ENCODE measurements at regions not wholly inside any gene's neighbourhood (a gene's known extent, or its start where the extent isn't known, plus 50 kb on each side); places are given as distances from the start of the nearest gene placed in this dataset.

GRCh38 chr2:176558574-176559140 lies 289.4 kb downstream of the MTX2 start:
- Histone ChIP-seq H3K9me3 (ENCODE audit: control insufficient read depth, low read length) (no peaks in the 10 kb centered on the region), H3K4me1 (ENCODE audit: control insufficient read depth, insufficient read depth, low read length) (peaks cover 8% of the 10 kb centered on the region), H3K4me3 (ENCODE audit: low read length) (no peak overlapping the region), H3K27me3 (ENCODE audit: control insufficient read depth, insufficient read depth, low read length) (peaks cover 13% of the 10 kb centered on the region), H3K9ac (ENCODE audit: low read length) (no peak overlapping the region), H3K36me3 (ENCODE audit: control insufficient read depth, insufficient read depth, low read length) (no peaks in the 10 kb centered on the region)

GRCh38 chr2:176560296-176560695 lies 291.1 kb downstream of the MTX2 start:
- H3K4me3 ChIP-seq (ENCODE audit: low read length), result no peak overlapping the region
- peaks cover 14% of the 10 kb centered on the region for H3K27me3 ChIP-seq (ENCODE audit: control insufficient read depth, insufficient read depth, low read length)
- H3K36me3 ChIP-seq (ENCODE audit: control insufficient read depth, insufficient read depth, low read length), result no peaks in the 10 kb centered on the region
- no peak overlapping the region for H3K9ac ChIP-seq (ENCODE audit: low read length)
- no peaks in the 10 kb centered on the region for H3K4me1 ChIP-seq (ENCODE audit: control insufficient read depth, insufficient read depth, low read length)
- H3K9me3 ChIP-seq (ENCODE audit: control insufficient read depth, low read length), result no peaks in the 10 kb centered on the region

- Histone ChIP-seq H3K9ac (ENCODE audit: low read length) (no peak overlapping the region), H3K9me3 (ENCODE audit: control insufficient read depth, low read length) (no peaks in the 10 kb centered on the region), H3K27me3 (ENCODE audit: control insufficient read depth, insufficient read depth, low read length) (peaks cover 8% of the 10 kb centered on the region)
These were observed 292.5 kb downstream of the MTX2 start for GRCh38 chr2:176561706-176562105.

GRCh38 chr2:176562359-176563078 lies 293.3 kb downstream of the MTX2 start:
- Histone ChIP-seq H3K9ac (ENCODE audit: low read length) (no peak overlapping the region), H3K9me3 (ENCODE audit: control insufficient read depth, low read length) (no peaks in the 10 kb centered on the region), H3K4me3 (ENCODE audit: low read length) (no peak overlapping the region), H3K27me3 (ENCODE audit: control insufficient read depth, insufficient read depth, low read length) (peaks cover 5% of the 10 kb centered on the region), H3K4me1 (ENCODE audit: control insufficient read depth, insufficient read depth, low read length) (no peaks in the 10 kb centered on the region), H3K36me3 (ENCODE audit: control insufficient read depth, insufficient read depth, low read length) (no peaks in the 10 kb centered on the region)

More at GRCh38 chr2:176561706-176562105, 292.5 kb downstream of the MTX2 start:
- H3K36me3 ChIP-seq (ENCODE audit: control insufficient read depth, insufficient read depth, low read length), result no peaks in the 10 kb centered on the region
- no peaks in the 10 kb centered on the region for H3K4me1 ChIP-seq (ENCODE audit: control insufficient read depth, insufficient read depth, low read length)
- H3K4me3 ChIP-seq (ENCODE audit: low read length), result no peak overlapping the region

- Histone ChIP-seq H3K9ac (ENCODE audit: low read length) (no peak overlapping the region), H3K4me1 (ENCODE audit: control insufficient read depth, insufficient read depth, low read length) (no peaks in the 10 kb centered on the region), H3K9me3 (ENCODE audit: control insufficient read depth, low read length) (no peaks in the 10 kb centered on the region), H3K4me3 (ENCODE audit: low read length) (no peak overlapping the region), H3K36me3 (ENCODE audit: control insufficient read depth, insufficient read depth, low read length) (no peaks in the 10 kb centered on the region), H3K27me3 (ENCODE audit: control insufficient read depth, insufficient read depth, low read length) (peaks cover 5% of the 10 kb centered on the region)
These were observed 296.5 kb downstream of the MTX2 start for GRCh38 chr2:176565641-176566323.

- Histone ChIP-seq H3K36me3 (ENCODE audit: control insufficient read depth, insufficient read depth, low read length) (no peaks in the 10 kb centered on the region), H3K4me1 (ENCODE audit: control insufficient read depth, insufficient read depth, low read length) (no peaks in the 10 kb centered on the region), H3K27me3 (ENCODE audit: control insufficient read depth, insufficient read depth, low read length) (peaks cover 5% of the 10 kb centered on the region), H3K9me3 (ENCODE audit: control insufficient read depth, low read length) (no peaks in the 10 kb centered on the region), H3K4me3 (ENCODE audit: low read length) (no peak overlapping the region), H3K9ac (ENCODE audit: low read length) (no peak overlapping the region)
These were observed 297.3 kb downstream of the MTX2 start for GRCh38 chr2:176566496-176566895.

GRCh38 chr2:176566961-176567360 lies 297.7 kb downstream of the MTX2 start:
- Histone ChIP-seq H3K27me3 (ENCODE audit: control insufficient read depth, insufficient read depth, low read length) (peaks cover 5% of the 10 kb centered on the region), H3K9me3 (ENCODE audit: control insufficient read depth, low read length) (no peaks in the 10 kb centered on the region), H3K9ac (ENCODE audit: low read length) (no peak overlapping the region), H3K36me3 (ENCODE audit: control insufficient read depth, insufficient read depth, low read length) (no peaks in the 10 kb centered on the region), H3K4me3 (ENCODE audit: low read length) (no peak overlapping the region), H3K4me1 (ENCODE audit: control insufficient read depth, insufficient read depth, low read length) (no peaks in the 10 kb centered on the region)

GRCh38 chr2:176567361-176567760 lies 298.1 kb downstream of the MTX2 start:
- no peak overlapping the region for H3K9ac ChIP-seq (ENCODE audit: low read length)
- no peaks in the 10 kb centered on the region for H3K36me3 ChIP-seq (ENCODE audit: control insufficient read depth, insufficient read depth, low read length)
- H3K4me1 ChIP-seq (ENCODE audit: control insufficient read depth, insufficient read depth, low read length), result no peaks in the 10 kb centered on the region
- H3K27me3 ChIP-seq (ENCODE audit: control insufficient read depth, insufficient read depth, low read length), result peaks cover 5% of the 10 kb centered on the region
- no peak overlapping the region for H3K4me3 ChIP-seq (ENCODE audit: low read length)
- H3K9me3 ChIP-seq (ENCODE audit: control insufficient read depth, low read length), result no peaks in the 10 kb centered on the region

GRCh38 chr2:176569574-176569973 lies 300.3 kb downstream of the MTX2 start:
- no peaks in the 10 kb centered on the region for H3K36me3 ChIP-seq (ENCODE audit: control insufficient read depth, insufficient read depth, low read length)

GRCh38 chr2:176573612-176574483 lies 304.6 kb downstream of the MTX2 start:
- Histone ChIP-seq H3K27me3 (ENCODE audit: control insufficient read depth, insufficient read depth, low read length) (no peaks in the 10 kb centered on the region), H3K4me3 (ENCODE audit: low read length) (no peak overlapping the region), H3K36me3 (ENCODE audit: control insufficient read depth, insufficient read depth, low read length) (no peaks in the 10 kb centered on the region), H3K9me3 (ENCODE audit: control insufficient read depth, low read length) (no peaks in the 10 kb centered on the region), H3K9ac (ENCODE audit: low read length) (no peak overlapping the region), H3K4me1 (ENCODE audit: control insufficient read depth, insufficient read depth, low read length) (no peaks in the 10 kb centered on the region)

More at GRCh38 chr2:176569574-176569973, 300.3 kb downstream of the MTX2 start:
- H3K4me1 ChIP-seq (ENCODE audit: control insufficient read depth, insufficient read depth, low read length), result no peaks in the 10 kb centered on the region
- no peak overlapping the region for H3K9ac ChIP-seq (ENCODE audit: low read length)
- H3K9me3 ChIP-seq (ENCODE audit: control insufficient read depth, low read length), result no peaks in the 10 kb centered on the region
- peaks cover 2% of the 10 kb centered on the region for H3K27me3 ChIP-seq (ENCODE audit: control insufficient read depth, insufficient read depth, low read length)
- no peak overlapping the region for H3K4me3 ChIP-seq (ENCODE audit: low read length)

GRCh38 chr2:176574484-176575236 lies 305.4 kb downstream of the MTX2 start:
- Histone ChIP-seq H3K36me3 (ENCODE audit: control insufficient read depth, insufficient read depth, low read length) (no peaks in the 10 kb centered on the region), H3K4me3 (ENCODE audit: low read length) (no peak overlapping the region), H3K9ac (ENCODE audit: low read length) (no peak overlapping the region), H3K27me3 (ENCODE audit: control insufficient read depth, insufficient read depth, low read length) (no peaks in the 10 kb centered on the region), H3K9me3 (ENCODE audit: control insufficient read depth, low read length) (no peaks in the 10 kb centered on the region), H3K4me1 (ENCODE audit: control insufficient read depth, insufficient read depth, low read length) (no peaks in the 10 kb centered on the region)

All from mucosa of stomach (tissue), 1 donor.